ENCODE measurements at regions not wholly inside any gene's neighbourhood (a gene's known extent, or its start where the extent isn't known, plus 50 kb on each side); places are given as distances from the start of the nearest gene placed in this dataset.

- no peak for TF ChIP-seq CTCF (IDR thresholded peaks at IDR 0.05; ENCODE audit: low read depth, low read length, poor library complexity, severe bottlenecking)
- TF ChIP-seq EZH2phosphoT487 (IDR thresholded peaks at IDR 0.05; ENCODE audit: borderline replicate concordance, low read length): no peak
Observed at GRCh38 chr12:88836156-88836555, 255.9 kb upstream of the KITLG start.

Data from DOHH2 (cell line).